ENCODE measurements at regions not wholly inside any gene's neighbourhood (a gene's known extent, or its start where the extent isn't known, plus 50 kb on each side); places are given as distances from the start of the nearest gene placed in this dataset.
A peak's percentile ranks its signal among the peaks of the same experiment; 100 is the strongest.

DNA sequence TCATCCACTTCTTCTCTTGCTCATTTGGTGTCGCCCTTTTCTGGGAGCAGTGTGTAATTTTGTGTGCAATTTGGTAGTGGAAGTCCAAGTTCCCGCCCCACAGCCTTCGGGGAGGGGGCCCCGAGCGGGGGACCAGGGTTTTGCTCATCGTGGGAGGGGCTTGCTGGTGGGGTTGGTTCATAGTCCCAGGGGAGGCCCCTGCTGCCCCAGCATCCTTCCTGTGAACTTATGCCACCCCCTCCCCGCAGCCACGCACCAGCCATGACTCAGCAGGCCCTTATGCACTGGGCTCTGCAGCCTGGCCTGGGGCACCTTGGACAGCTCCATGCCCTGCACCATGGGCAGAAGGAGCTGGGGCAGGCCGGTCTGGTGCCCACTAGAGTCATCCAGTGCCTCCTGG is 1183.6 kb downstream of the BRD1 start:
- DNase-seq (ENCODE audit: low spot score) = no peak

DNA sequence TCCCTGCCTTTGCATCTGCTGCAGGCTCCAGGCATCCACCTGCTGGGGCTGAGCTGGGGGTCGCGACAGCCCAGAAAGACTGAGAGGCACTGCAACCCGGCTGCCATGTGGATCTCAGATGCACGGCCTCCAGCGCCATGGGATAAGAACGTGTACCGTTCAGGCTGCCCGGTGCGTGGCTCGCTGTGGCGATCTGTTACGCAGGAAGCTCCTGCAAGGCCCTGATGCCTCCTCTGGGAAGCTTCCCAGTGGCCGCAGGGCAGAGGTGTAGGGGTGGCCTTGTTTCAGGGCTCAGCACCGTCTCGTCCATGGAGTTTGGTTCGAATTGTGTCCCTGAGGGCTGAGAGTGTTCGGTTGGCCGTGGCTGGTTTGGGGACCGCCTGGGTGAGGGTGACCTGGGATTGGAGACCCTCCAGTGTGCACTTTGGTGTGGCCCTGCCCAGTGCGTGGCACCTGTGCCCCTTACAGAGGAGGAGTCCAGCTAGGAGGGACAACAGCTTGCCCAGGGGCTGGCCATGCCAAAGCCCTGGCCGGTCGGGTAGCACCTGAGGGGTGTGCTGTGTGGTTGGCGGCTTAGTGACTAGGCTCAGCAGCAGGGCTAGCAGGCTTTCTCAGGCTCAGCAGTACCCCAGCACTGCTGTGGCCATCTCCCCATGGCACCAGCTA is 1184.5 kb downstream of the BRD1 start:
- no peak for DNase-seq (ENCODE audit: low spot score)

DNA sequence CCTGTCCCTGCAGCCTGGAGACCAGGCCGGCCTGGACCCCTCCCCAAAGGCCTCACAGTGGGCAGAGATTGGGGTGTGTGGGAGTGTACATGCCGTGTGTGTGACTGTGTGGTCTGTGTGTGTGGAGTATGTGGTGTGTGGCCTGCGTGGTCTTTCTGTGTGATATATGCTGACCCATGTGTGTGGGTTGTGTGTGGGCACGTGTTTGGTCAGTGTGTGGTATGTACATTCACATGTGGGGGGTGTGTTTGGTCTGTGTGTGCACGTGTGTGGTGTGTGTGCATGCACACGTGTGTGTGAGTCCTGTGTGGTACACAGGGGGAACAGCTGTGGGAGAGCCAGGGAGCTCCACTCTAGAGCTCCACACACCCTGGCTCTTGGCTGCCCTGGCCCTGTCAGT is 1185.1 kb downstream of the BRD1 start:
- no peak for DNase-seq (ENCODE audit: low spot score)

DNA sequence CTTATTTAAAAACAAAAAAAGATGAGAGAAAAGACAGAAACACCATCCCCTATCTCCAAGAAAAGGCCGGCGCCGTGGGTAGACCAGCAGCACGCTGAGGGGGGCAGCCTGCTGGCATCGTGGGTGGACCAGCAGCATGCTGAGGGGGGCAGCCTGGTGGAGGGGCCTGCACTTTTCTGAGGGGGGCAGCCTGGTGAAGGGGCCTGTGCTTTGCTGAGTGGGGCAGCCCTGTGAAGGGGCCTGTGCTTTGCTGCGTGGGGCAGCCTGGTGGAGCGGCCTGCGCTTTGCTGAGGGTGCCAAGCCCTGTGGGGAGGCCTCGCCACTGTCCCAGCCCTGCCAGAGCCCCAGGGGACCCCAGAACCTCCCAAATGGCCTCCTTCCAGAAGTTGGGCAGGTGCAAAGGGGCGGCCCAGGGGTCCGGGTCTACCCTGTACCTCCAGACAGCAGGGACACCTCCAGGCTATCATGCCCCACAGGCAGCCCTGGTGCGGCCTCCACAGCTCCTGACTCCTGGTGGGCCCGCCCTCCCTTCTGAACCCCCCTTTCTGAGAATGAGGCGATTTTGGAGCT is 1185.7 kb downstream of the BRD1 start:
- no peak for DNase-seq (ENCODE audit: low spot score)

DNA sequence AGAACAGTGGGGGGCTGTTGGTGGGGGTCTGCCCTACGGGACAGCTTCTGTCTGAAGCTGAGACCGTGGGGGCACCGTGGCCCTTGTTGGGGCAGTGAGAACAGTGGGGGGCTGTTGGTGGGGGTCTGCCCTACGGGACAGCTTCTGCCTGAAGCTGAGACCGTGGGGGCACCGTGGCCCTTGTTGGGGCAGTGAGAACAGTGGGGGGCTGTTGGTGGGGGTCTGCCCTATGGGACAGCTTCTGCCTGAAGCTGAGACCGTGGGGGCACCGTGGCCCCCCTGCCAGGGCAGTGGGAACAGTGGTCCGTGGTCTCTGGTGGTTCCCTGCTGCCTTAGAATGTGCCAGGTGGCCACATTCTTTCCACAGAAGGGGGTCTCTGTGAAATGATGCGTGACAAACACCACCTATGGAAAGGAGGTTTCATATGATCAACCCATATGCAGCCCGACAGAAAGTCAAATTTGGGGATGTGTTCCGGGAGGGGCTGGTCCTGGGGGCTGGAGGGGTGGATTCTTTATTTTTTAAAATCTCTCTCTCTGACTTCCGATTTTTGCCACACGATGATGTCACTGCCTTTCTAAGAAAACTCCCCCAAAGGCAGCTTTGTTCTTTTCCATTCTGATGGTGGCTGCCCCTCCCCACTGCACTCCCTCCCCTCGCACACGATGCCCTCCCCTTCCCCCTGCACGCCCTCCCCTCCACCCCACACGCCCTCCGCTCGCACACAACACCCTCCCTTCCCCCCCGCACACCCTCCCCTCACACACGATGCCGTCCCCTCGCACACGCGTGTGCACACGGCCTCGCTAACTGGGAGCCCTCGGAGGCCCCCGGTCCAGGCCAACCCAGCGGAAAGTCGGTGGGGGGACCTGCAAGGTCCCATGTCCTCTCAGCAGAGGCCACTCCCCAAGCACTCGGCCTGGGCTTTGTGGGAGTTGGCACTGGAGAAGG is 1186.5 kb downstream of the BRD1 start:
- DNase-seq (ENCODE audit: low spot score) = no peak

DNA sequence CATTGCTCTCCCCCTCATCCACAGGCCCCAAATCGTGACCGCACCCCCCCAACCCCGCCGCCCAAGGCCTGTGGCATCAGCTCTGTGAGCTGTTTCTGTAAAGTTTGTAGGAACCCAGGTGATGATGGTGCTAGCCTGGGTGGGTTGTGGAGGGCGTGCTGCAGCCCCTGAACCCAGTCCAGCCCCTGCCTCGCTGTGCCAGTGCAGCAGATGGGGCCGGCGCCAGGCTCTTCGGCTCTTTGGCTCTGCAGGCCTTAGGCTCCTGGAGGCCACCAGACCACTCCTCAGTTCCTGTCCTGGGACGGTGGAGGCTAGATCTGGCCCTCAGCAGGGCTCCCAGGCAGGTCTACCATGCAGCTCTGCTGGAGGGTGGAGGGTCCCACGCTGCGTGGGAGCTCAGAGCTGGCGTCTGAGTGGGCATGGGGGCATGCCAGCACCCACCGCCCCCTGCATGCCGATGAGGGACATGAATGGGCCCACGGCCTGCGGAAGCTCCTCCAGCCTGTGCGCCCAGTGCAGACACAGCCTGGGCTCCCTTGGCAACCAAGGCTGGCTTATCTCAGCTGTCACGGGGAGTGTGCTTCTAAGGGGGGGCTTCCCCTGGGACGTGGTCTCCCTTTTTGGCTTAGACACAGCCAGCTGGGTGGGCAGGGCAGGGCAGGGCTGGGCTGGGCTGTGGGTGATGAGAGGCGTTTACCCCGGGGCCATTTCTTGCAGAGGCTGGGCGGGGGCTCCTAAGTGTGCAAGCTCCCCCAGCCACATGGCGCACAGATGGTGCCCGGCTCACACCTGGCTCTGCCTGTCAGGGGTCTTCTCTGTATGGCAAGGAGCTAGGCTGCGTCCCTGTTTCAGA is 1187.6 kb downstream of the BRD1 start:
- DNase-seq (ENCODE audit: low spot score) = no peak

DNA sequence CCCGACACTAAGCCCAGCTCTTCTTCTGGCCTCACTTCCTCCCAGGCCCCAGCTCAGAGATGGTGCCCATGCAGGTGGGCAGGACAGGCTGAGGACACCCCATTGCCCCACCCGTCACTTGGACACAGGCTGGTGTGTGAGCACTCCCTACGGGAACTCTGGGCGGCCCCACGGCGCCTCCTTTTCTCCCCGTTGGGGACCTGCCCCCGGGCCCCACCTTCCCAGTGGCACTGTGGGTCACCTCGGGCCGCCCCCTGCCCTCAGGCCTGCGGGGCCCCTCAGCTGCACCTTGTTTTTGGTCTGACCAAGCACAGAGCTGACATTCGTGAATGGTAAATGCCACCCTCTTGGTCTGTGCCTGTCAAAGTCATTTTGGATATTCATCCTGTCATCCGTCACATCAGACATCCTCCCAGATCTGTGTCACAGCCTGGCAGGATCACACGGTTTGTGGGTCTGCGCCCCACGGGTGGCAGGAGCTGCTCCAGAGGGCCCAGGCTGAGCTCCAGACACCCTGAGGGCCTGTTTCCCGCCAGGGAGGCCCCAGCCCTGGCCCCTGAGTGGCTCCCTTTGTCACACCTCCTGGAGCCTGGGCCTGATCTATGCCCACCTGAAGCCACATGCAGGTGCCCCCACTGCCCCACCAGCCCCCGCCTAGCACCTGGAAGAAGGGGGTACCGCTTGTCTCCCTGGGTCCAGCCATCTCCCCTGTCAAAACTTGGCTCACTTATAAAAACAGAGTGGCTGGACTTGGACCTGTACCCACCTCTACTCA is 1188.5 kb downstream of the BRD1 start:
- DNase-seq (ENCODE audit: low spot score) = no peak

DNA sequence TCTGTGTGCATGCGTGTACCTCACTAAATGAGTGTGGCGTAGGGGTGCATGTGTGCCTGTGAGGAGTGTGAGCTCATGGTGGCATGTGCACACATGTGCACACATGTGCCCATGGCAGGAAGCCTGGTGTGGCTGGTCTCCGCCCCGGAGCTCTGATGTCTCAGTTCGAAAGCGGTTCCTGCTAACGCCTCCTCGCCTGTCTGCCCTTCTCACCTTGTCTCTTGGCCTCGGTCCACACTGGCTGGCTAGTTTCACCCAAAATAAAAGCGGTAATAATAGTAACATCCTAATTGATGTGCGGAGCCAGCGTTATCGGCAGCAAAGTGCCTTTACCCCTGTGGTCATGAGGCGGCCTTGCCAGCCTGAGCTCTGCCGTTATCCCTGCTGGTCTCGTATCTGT is 1190.4 kb downstream of the BRD1 start:
- DNase-seq (ENCODE audit: low spot score) = no peak

DNA sequence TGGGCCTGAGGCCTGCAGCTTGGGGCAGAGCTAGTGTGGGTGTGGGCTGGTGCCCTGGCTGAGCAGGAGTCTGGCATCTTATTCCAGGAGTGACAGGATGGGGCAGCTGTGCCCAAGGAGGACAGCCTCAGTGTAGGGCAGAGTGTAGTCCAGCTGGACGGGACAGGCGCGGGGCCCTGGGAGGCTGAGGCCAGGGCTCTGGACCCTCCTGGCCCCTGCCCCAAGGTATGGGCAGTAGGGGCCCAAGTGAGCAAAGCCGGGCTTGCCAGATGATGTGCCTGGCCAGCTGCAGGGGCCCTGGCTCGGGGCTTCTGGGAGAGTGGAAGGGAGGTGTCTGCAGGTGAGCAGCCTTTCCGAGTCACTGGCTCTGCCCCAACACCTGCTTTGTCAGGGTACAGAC is 1190.9 kb downstream of the BRD1 start:
- no peak for DNase-seq (ENCODE audit: low spot score)

DNA sequence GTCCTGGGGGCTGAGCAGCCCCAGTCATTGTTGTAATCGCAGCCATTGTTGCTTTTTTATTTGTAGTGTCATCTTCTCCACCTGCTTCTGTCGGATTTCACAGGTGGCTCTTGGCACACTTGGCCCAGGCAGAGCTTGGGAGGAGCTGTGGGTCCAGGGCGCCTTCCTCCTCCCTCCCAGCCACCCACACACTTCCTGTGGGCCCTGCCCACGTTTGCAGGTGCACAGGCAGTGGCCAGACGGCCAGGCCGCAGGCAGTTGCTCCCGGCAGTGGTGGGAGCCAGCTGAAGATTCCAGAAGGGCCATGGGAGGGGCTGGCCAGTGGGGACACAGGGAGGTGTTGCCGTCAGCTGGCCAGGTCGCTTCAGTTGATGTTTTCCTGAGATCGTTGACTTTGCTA is 1191.9 kb downstream of the BRD1 start:
- no peak for DNase-seq (ENCODE audit: low spot score)

DNA sequence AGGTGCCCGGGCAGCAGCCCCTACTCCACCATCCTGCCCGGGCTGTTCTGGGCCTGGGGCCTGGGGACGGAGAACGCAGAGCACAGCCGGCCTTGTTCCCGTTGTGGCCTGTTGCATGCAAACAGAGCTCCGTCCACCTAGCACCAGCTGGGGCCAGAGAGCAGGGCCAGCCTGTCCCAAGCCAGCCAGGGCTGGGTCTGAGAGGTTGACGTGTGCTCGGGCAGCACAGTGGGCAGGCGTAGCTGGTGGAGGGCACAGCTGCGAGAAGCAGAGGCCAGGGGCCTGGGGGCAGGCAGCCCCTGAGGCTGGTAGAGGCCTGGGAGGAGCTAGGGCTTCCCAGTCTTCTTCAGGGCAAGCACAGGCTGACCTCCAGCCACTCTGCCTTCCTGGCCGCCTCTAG is 1192.6 kb downstream of the BRD1 start:
- DNase-seq (ENCODE audit: low spot score) = no peak

DNA sequence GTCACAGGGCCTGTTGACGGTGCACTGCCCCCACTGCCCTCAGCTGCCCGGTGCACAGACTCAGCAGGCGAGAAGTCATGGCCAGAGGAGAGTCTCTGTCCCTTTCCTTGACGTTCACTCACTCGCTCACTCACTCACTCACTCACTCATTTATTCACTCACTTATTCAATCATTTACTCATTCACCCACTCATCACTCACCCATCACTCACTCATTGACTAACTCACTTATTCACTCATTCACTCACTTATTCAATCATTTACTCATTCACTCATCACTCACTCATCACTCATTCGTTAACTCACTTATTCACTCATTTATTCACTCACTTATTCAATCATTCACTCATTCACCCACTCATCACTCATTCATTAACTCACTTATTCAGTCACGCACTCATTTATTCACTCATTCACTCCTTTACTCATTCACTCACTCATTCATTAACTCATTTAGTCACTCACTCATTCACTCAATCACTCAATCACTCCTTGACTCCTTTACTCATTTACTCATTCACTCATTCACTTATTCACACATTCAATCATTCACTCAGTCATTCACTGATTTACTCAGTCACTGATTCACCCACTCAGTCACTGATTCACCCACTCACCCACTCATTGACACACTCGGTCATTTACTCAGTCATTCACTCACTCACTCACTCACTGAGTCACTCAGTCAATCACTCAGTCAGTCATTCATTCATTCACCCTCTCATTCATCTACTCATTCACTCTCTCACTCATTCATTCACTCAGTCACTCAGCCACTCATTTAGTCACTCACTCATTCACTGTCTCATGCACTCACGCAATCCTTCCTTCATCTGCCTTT is 1193.5 kb downstream of the BRD1 start:
- no peak for DNase-seq (ENCODE audit: low spot score)

DNA sequence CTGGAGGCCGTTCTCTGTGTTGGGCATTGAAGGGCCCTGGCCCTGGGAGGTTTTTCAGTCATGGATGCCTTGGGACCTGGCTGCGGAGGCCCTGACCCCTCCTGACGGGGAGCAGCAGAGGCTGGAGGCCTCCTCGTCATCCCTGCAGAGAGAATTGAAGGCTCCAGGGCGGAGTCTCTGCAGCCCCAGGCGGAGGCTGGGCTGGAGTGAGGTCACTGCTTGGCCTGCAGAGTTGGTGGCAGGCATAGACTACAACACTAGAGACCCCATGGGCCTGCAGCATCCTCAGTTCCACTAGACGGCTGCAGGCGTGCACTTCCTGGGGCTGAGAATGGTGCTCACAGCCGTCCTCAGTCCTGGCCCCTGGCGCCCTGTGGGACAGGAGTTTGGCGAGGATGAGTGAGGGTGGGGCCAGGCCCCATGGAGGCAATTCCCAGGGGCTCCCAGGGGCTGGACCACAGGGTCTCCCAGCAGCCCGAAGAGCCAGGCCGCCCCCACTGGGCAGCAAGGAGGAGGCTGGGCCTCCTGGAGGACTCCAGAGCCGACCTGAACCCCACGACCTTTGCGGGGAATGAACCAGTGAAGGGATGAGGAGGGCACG is 1194.9 kb downstream of the BRD1 start:
- no peak for DNase-seq (ENCODE audit: low spot score)

DNA sequence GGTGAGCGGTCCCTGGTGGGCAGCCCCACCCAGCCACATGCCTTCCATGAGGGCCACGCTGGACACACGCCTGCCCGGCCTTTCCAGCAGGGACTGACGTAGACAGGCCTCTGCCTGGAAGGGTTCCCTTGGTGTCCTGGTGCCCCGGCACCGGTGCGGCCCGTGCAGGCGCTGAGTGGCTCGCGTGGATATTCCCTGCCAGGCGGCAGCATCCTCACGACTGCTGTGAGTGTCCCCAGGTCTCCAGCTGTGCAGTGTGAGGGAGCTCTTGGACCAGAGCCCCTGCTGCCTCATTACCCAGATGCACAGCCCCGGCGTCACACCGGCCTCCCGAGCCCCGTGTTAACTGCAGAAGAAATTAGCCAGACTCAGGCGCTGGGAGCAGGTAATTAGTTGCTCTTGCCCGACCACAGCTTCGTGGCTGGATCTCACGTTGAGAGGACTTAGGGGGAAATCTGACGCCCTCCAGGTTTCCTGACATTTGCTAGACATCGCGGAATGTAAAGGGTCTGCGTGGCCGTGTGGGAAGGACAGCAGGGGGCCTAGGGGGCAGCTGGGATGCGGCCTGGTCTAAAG is 1196.3 kb downstream of the BRD1 start:
- DNase-seq (ENCODE audit: low spot score) = no peak

DNA sequence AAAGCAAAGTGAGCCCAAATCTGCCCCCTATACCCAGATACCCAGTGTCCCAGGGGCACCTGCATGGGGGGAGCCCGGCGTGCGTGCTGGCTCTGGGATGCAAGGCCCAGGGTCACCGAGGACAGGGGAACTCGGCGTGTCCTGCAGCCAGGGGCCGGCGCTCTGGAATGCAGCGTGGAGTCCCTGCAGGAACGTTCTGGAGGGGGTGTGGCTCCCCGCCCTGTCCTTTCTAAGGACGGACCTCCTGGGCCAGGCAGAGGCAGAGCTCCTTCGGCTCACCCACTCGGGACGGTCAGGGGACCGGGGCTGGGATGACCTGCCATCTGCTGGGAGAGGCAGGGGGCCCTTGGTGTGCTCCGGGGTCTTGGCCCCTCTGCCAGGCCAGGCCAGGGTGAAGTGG is 1196.8 kb downstream of the BRD1 start:
- DNase-seq (ENCODE audit: low spot score) = no peak

DNA sequence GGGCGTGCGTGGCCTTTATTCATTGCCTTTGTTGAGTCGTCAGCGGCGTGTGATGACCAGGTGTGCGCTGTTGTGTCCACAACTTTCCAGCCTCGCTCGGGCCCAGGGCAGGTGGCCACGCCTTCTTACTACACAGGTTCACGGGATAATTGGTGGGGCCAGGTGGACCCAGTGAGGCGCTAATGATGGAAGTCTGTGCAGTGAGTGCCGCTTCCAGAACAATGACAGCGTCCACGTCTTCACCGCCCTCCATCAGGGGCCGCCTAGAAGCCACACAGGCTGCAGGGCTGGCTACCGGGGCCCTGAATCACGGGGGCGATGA is 1197.3 kb downstream of the BRD1 start:
- no peak for DNase-seq (ENCODE audit: low spot score)

DNA sequence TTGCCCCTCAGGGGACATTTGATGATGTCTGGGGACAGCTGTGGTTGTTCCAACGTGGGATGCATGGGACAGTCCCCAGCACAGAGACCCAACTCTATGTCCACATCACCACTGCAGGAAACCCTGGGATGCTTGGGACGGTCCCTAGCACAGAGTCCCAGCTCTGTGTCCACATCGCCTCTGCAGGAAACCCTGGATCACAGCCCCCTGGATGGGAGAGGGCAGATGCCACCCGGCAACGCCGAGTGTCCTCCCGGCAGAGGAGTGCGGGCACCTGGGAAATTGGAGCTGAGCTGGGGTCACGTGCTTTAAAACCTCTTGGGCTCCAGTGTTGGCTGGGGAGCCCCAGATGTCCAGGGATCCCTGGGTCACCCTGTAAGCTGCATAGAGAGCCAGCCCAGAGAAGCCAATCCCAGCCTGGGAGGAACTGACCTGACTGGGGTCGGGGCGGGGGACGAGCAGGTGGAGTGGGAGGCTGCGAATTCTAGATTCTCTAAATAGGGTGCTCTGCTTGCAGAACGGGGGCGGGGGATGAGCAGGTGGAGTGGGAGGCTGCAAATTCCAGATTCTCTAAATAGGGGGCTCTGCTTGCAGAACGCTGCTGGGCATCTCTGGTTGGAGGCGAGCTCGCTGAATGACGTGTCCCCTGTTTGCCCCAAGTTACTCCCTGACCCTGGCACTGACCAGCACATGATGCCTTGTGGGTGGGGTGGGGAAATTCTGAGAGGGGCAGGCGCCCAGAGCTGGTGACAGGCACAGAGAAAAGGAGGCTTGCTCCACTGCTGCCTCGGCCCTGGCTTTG is 1197.8 kb downstream of the BRD1 start:
- no peak for DNase-seq (ENCODE audit: low spot score)

DNA sequence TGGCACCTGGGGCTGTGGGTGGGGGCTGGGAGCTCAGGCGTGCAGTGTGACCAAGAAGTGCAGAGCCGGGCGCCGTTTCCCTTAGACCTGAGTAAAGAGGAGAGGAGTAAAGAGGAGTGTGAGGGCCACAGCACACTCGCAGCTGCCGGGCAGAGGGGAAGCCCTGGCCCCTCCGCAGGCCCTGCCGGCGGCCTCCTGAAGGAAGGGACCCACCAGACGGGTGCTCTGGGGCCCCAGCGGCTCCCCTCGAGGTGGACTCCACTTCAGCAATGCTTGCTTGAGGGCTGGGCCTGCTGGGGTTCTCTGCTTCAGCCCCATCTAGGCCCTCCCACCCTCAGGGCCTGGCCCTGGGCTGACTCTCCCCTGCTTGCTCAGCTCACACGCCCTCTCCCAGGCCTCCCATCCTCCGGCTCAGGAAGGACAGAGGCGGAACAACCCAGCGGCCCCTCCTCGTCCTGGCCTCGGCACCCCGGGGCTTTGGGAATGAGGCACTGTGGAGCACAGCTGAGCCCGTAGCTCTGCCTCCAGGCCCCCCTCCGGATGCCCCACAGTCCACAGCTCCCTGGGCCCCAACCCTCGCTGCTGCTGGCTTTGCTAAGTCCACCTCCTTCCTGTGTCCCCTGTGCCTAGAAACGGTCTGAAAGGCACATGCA is 1198.7 kb downstream of the BRD1 start:
- DNase-seq (ENCODE audit: low spot score) = peak; percentile 70

DNA sequence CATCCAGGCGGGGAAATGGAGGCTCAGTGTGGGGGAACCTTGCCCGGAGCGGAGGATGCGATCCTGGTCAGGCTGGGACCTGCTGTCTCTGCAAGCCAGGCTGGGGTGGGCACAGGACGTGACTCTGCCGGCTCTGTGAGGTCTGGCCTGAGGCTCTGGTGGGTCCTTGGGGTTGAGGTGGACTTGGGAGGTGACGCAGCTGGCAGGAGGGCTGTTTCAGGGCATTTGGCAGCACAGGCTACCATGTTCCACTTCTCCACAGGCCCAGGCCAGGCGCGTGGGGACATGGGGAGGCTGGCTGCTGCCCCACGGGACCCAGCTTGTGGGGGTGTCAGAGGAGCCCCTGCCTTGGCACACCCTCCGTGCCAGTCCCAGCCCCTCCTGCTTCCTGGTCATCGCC is 1199.7 kb downstream of the BRD1 start:
- no peak for DNase-seq (ENCODE audit: low spot score)
